Gastroesophageal sphincter (tissue), 3 donors: ENCODE measurements at regions not wholly inside any gene's neighbourhood (a gene's known extent, or its start where the extent isn't known, plus 50 kb on each side); places are given as distances from the start of the nearest gene placed in this dataset.
"Not testable (repeated sequence)": the region's sequence is repeated elsewhere in the genome, so short reads cannot be mapped to it uniquely, and the experiment has no call there.

Experiments used
- EP300 ChIP-seq: sonication (generic); formaldehyde crosslinking; IDR thresholded peaks from one replicate; pipeline ENCODE4 v1.6.1; 2017; ENCODE audit warnings: antibody characterized with exemption, mild to moderate bottlenecking
- TF ChIP-seq, protein P1 (sequence below), 4 experiments: fragments of 200-600 bp in 2 of 4; fragments of 450-650 bp in 2 of 4; sonication (generic) in 1 of 4; IDR thresholded peaks; one replicate each; pipeline ENCODE4 v1.5.1; 2017 to 2019; ENCODE audit warnings: antibody characterized with exemption in 4 of 4, mild to moderate bottlenecking in 2 of 4, moderate library complexity in 2 of 4

DNA sequence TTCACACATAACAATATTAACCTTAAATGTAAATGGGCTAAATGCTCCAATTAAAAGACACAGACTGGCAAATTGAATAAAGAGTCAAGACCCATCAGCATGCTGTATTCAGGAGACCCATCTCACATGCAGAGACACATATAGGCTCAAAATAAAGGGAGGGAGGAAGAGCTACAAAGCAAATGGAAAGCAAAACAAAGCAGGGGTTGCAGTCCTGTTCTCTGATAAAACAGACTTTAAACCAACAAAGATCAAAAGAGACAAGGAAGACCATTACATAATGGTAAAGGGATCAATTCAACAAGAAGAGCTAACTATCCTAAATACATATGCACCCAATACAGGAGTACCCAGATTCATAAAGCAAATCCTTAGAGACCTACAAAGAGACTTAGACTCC is 78.8 kb upstream of the RREB1 start:
- TF ChIP-seq, protein P1, sequence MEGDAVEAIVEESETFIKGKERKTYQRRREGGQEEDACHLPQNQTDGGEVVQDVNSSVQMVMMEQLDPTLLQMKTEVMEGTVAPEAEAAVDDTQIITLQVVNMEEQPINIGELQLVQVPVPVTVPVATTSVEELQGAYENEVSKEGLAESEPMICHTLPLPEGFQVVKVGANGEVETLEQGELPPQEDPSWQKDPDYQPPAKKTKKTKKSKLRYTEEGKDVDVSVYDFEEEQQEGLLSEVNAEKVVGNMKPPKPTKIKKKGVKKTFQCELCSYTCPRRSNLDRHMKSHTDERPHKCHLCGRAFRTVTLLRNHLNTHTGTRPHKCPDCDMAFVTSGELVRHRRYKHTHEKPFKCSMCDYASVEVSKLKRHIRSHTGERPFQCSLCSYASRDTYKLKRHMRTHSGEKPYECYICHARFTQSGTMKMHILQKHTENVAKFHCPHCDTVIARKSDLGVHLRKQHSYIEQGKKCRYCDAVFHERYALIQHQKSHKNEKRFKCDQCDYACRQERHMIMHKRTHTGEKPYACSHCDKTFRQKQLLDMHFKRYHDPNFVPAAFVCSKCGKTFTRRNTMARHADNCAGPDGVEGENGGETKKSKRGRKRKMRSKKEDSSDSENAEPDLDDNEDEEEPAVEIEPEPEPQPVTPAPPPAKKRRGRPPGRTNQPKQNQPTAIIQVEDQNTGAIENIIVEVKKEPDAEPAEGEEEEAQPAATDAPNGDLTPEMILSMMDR (IDR thresholded peaks at IDR 0.05): not testable (repeated sequence)
- not testable (repeated sequence) for TF ChIP-seq EP300
